ENCODE measurements at regions not wholly inside any gene's neighbourhood (a gene's known extent, or its start where the extent isn't known, plus 50 kb on each side); places are given as distances from the start of the nearest gene placed in this dataset.

- Histone ChIP-seq H3K36me3 (ENCODE audit: control insufficient read depth, insufficient read depth, low read length) (no peaks in the 10 kb centered on the region), H3K14ac (replicated peaks; ENCODE audit: low read depth, low read length) (no peak overlapping the region)
Observed at GRCh38 chr4:100644150-100644549, 126.3 kb upstream of the EMCN start.

More at GRCh38 chr4:100644150-100644549, 126.3 kb upstream of the EMCN start:
- no peaks in the 10 kb centered on the region for H3K4me1 ChIP-seq (ENCODE audit: control insufficient read depth, insufficient read depth, low read length)
- no peak overlapping the region for H3K4me3 ChIP-seq (ENCODE audit: insufficient read depth, low read depth, low read length)
- H2BK120ac ChIP-seq (ENCODE audit: low read depth, low read length) = no peak overlapping the region
- intact Hi-C loops (cut with micrococcal nuclease) = no loop called here
- no TSS peak for BruUV-seq (replicated peaks)
- no peak overlapping the region for H3K4ac ChIP-seq (ENCODE audit: low read depth, low read length)
- no peak overlapping the region for H4K91ac ChIP-seq (ENCODE audit: insufficient read depth, low read depth, low read length)
- dilution Hi-C loops (cut with HindIII; ENCODE audit: low sequenced_read_pairs, unreplicated experiment) = no loop called here
- CTCF ChIA-PET = no interaction called here
- no peak overlapping the region for H2BK15ac ChIP-seq (ENCODE audit: low read depth, low read length)
- no peak overlapping the region for H2AK5ac ChIP-seq (ENCODE audit: low read depth, low read length)
- no peak overlapping the region for H3K56ac ChIP-seq (ENCODE audit: extremely low read depth, insufficient read depth, low read length)
- H2AFZ ChIP-seq (replicated peaks; ENCODE audit: low read length, poor library complexity) = no peak overlapping the region
- H3K4me2 ChIP-seq (ENCODE audit: low read depth, low read length) = no peak overlapping the region
- H2BK5ac ChIP-seq (ENCODE audit: low read depth, low read length, poor library complexity, severe bottlenecking) = no peak overlapping the region
- no peaks in the 10 kb centered on the region for H3K79me1 ChIP-seq (ENCODE audit: low read depth in 1 of 2, low read length in 2 of 2)
- H3K9ac ChIP-seq (ENCODE audit: low read depth, low read length) = no peak overlapping the region
- no peak for DNase-seq
- H3K18ac ChIP-seq (ENCODE audit: low read depth, low read length) = no peak overlapping the region
- TF ChIP-seq MXI1 (IDR thresholded peaks at IDR 0.05; ENCODE audit: borderline replicate concordance, low read depth, low read length) = no peak
- TF ChIP-seq USF2 (IDR thresholded peaks at IDR 0.05; ENCODE audit: low read depth, low read length) = no peak
- no peak for TF ChIP-seq POLR2A (IDR thresholded peaks at IDR 0.05; ENCODE audit: low read depth, low read length)
- no peak for TF ChIP-seq CTCF (conservative IDR thresholded peaks at IDR 0.05; ENCODE audit: low read depth, low read length)
- no peak for TF ChIP-seq CHD1 (IDR thresholded peaks at IDR 0.05; ENCODE audit: low read depth, low read length)
- no peak for TF ChIP-seq FOS (IDR thresholded peaks at IDR 0.05; ENCODE audit: low read depth, low read length)
- TF ChIP-seq MAZ (IDR thresholded peaks at IDR 0.05; ENCODE audit: borderline replicate concordance, low read depth, low read length) = no peak
- TF ChIP-seq MAFK (IDR thresholded peaks at IDR 0.05; ENCODE audit: low read depth, low read length) = no peak
- TF ChIP-seq RFX5 (IDR thresholded peaks at IDR 0.05; ENCODE audit: low read depth, low read length) = no peak
- no CpG with 5 or more reads among the region's 3 CpGs for WGBS, 2 experiments (ENCODE audit: extremely low coverage in 2 of 2, insufficient read length in 1 of 2)
- H3K9me1 ChIP-seq (ENCODE audit: insufficient read depth, low read length) = no peaks in the 10 kb centered on the region
- H3K9me3 ChIP-seq (ENCODE audit: control insufficient read depth, insufficient read depth, low read length) = no peaks in the 10 kb centered on the region
- POLR2A ChIA-PET (ENCODE audit: unreplicated experiment) = no interaction called here
- no peak overlapping the region for H4K5ac ChIP-seq (ENCODE audit: low read depth, low read length)
- no peak overlapping the region for H4K8ac ChIP-seq (ENCODE audit: low read depth in 2 of 2, low read length in 2 of 2)
- H2BK20ac ChIP-seq (ENCODE audit: low read depth, low read length) = no peak overlapping the region
- H2AK9ac ChIP-seq (replicated peaks; ENCODE audit: low read depth, low read length, poor library complexity) = no peak overlapping the region
- in situ Hi-C loops (cut with MboI; ENCODE audit: low sequenced_read_pairs) = no loop called here
- no peaks in the 10 kb centered on the region for H3K27me3 ChIP-seq (ENCODE audit: control insufficient read depth, insufficient read depth, low read length)
- no peak overlapping the region for H3K27ac ChIP-seq (ENCODE audit: insufficient read depth, low read length)
- no peak for ATAC-seq (ENCODE audit: low read depth)
- H4K20me1 ChIP-seq (ENCODE audit: insufficient read depth, low read length) = no peaks in the 10 kb centered on the region
- H3K23ac ChIP-seq (ENCODE audit: low read depth, low read length) = no peak overlapping the region

Measured in IMR-90 (cell line).